Trophoblast cell (in vitro differentiated cells and primary cell): ENCODE measurements at regions not wholly inside any gene's neighbourhood (a gene's known extent, or its start where the extent isn't known, plus 50 kb on each side); places are given as distances from the start of the nearest gene placed in this dataset.

Experiments used
- DNase-seq, 2 donors: peaks; one replicate each; pipeline ENCODE4 v3.0.0-alpha.2; 2016
- H2AFZ ChIP-seq: 2 replicates; pipeline ENCODE4 v1.6.1; 2013; ENCODE audit warnings: low read length, moderate library complexity, mild to moderate bottlenecking; ENCODE audit not compliant: insufficient read depth, poor library complexity
- H2AK5ac ChIP-seq: 2 replicates; pipeline ENCODE4 v1.6.1; 2013; ENCODE audit warnings: mild to moderate bottlenecking, low read length
- H2BK120ac ChIP-seq: 2 replicates; pipeline ENCODE4 v1.6.1; 2013; ENCODE audit warnings: low read length, mild to moderate bottlenecking, moderate library complexity; ENCODE audit not compliant: insufficient read depth, poor library complexity
- H2BK12ac ChIP-seq: 2 replicates; pipeline ENCODE4 v1.6.1; 2013; ENCODE audit warnings: mild to moderate bottlenecking, low read length, moderate library complexity
- H2BK5ac ChIP-seq: 2 replicates; pipeline ENCODE4 v1.6.1; 2013; ENCODE audit warnings: low read length, low read depth, moderate library complexity, mild to moderate bottlenecking; ENCODE audit not compliant: poor library complexity
- H3K14ac ChIP-seq: 2 replicates; pipeline ENCODE4 v1.6.1; 2013; ENCODE audit warnings: mild to moderate bottlenecking, low read length
- H3K18ac ChIP-seq: 2 replicates; pipeline ENCODE4 v1.6.1; 2013; ENCODE audit warnings: mild to moderate bottlenecking, low read length
- H3K23ac ChIP-seq: 2 replicates; pipeline ENCODE4 v1.6.1; 2013; ENCODE audit warnings: low read length
- H3K27ac ChIP-seq: 2 replicates; pipeline ENCODE4 v1.5.1; 2013; ENCODE audit warnings: low read depth, mild to moderate bottlenecking, inconsistent platforms, low read length, moderate library complexity
- H3K27me3 ChIP-seq: 2 replicates; pipeline ENCODE4 v1.6.1; 2013; ENCODE audit warnings: inconsistent platforms, mild to moderate bottlenecking, low read length, moderate library complexity; ENCODE audit not compliant: insufficient read depth
- H3K36me3 ChIP-seq, 2 experiments: 1 replicate in 1 of 2; 2 replicates in 1 of 2; pipeline ENCODE4 v1.6.1; 2013; ENCODE audit warnings: low read length in 2 of 2, mild to moderate bottlenecking in 2 of 2, moderate library complexity in 1 of 2; ENCODE audit not compliant: insufficient read depth in 2 of 2, control insufficient read depth in 1 of 2
- H3K4ac ChIP-seq: 2 replicates; pipeline ENCODE4 v1.6.1; 2013; ENCODE audit warnings: low read depth, mild to moderate bottlenecking, low read length, moderate library complexity
- H3K4me1 ChIP-seq, 2 experiments: 1 replicate in 1 of 2; 2 replicates in 1 of 2; pipeline ENCODE4 v1.6.1; 2013; ENCODE audit warnings: low read length in 2 of 2, mild to moderate bottlenecking in 2 of 2, moderate library complexity in 1 of 2; ENCODE audit not compliant: insufficient read depth in 2 of 2, control insufficient read depth in 1 of 2
- H3K4me2 ChIP-seq: 2 replicates; pipeline ENCODE4 v1.6.1; 2013; ENCODE audit warnings: inconsistent platforms, mild to moderate bottlenecking, low read length, moderate library complexity
- H3K4me3 ChIP-seq: 2 replicates; pipeline ENCODE4 v1.5.1; 2013; ENCODE audit warnings: mild to moderate bottlenecking, low read depth, low read length, inconsistent platforms
- H3K79me1 ChIP-seq: one replicate; pipeline ENCODE4 v1.6.1; 2013; ENCODE audit warnings: low read length
- H3K79me2 ChIP-seq: 2 replicates; pipeline ENCODE4 v1.6.1; 2013; ENCODE audit warnings: low read length, mild to moderate bottlenecking; ENCODE audit not compliant: control insufficient read depth, insufficient read depth, poor library complexity
- H3K9ac ChIP-seq: 2 replicates; pipeline ENCODE4 v1.6.1; 2013; ENCODE audit warnings: mild to moderate bottlenecking, low read length
- H3K9me3 ChIP-seq: 2 replicates; pipeline ENCODE4 v1.6.1; 2013; ENCODE audit warnings: low read depth, mild to moderate bottlenecking, control low read depth, inconsistent platforms, low read length; ENCODE audit not compliant: insufficient read depth
- H4K12ac ChIP-seq: 2 replicates; pipeline ENCODE4 v1.6.1; 2013; ENCODE audit warnings: low read depth, mild to moderate bottlenecking, low read length, moderate library complexity
- H4K8ac ChIP-seq: 2 replicates; pipeline ENCODE4 v1.6.1; 2013; ENCODE audit warnings: low read depth, mild to moderate bottlenecking, low read length, moderate library complexity
- H4K91ac ChIP-seq: one replicate; pipeline ENCODE4 v1.6.1; 2013; ENCODE audit warnings: low read depth, mild to moderate bottlenecking, low read length, moderate library complexity
- WGBS: extraction: QIAGEN DNeasy Blood & Tissue Kit; methylation state at CpG from one replicate; pipeline ENCODE4 v1.1.7; 2013; ENCODE audit warnings: missing lambda C conversion rate; ENCODE audit not compliant: insufficient read length, insufficient coverage; ENCODE audit errors: extremely low coverage; 5-methylcytosine and 5-hydroxymethylcytosine counted together

GRCh38 chr2:23312996-23313606, 71.9 kb upstream of the KLHL29 start:
- H3K14ac ChIP-seq = no peak overlapping the region
- H3K4me1 ChIP-seq = no peaks in the 10 kb centered on the region
- H3K27ac ChIP-seq = no peak overlapping the region
- H4K12ac ChIP-seq = no peak overlapping the region
- no peak overlapping the region for H3K9ac ChIP-seq
- no peak overlapping the region for H4K8ac ChIP-seq
- no peaks in the 10 kb centered on the region for H3K36me3 ChIP-seq
- H2BK5ac ChIP-seq = no peak overlapping the region
- H3K4me2 ChIP-seq = no peak overlapping the region
- no peak overlapping the region for H3K18ac ChIP-seq
- no peak overlapping the region for H2AFZ ChIP-seq
- WGBS = no CpG with 5 or more reads among the region's 10 CpGs
- no peak overlapping the region for H3K23ac ChIP-seq
- H2AK5ac ChIP-seq = no peak overlapping the region
- no peak overlapping the region for H3K4ac ChIP-seq
- no peaks in the 10 kb centered on the region for H3K27me3 ChIP-seq
- H3K9me3 ChIP-seq = no peaks in the 10 kb centered on the region
- H3K79me1 ChIP-seq = no peaks in the 10 kb centered on the region
- peak in 1 of 2 donors; percentile 14 for DNase-seq
- H2BK120ac ChIP-seq = no peak overlapping the region
- no peak overlapping the region for H3K4me3 ChIP-seq
- no peaks in the 10 kb centered on the region for H3K79me2 ChIP-seq
- H4K91ac ChIP-seq = no peak overlapping the region
- H2BK12ac ChIP-seq = no peak overlapping the region

GRCh38 chr2:23314687-23315086, 70.3 kb upstream of the KLHL29 start:
- H3K14ac ChIP-seq = no peak overlapping the region
- H4K91ac ChIP-seq = no peak overlapping the region
- no peak overlapping the region for H3K18ac ChIP-seq
- no peak overlapping the region for H3K9ac ChIP-seq
- H3K36me3 ChIP-seq = no peaks in the 10 kb centered on the region
- no peaks in the 10 kb centered on the region for H3K79me1 ChIP-seq
- H2BK120ac ChIP-seq = no peak overlapping the region
- no CpG with 5 or more reads among the region's 3 CpGs for WGBS
- H2AK5ac ChIP-seq = no peak overlapping the region
- H3K23ac ChIP-seq = no peak overlapping the region
- no peak overlapping the region for H3K4ac ChIP-seq
- no peaks in the 10 kb centered on the region for H3K79me2 ChIP-seq
- no peak overlapping the region for H3K4me3 ChIP-seq
- no peak overlapping the region for H2AFZ ChIP-seq
- H4K12ac ChIP-seq = no peak overlapping the region
- H3K4me2 ChIP-seq = no peak overlapping the region
- H3K27ac ChIP-seq = no peak overlapping the region
- H2BK12ac ChIP-seq = no peak overlapping the region
- H3K9me3 ChIP-seq = no peaks in the 10 kb centered on the region
- no peaks in the 10 kb centered on the region for H3K27me3 ChIP-seq
- no peak overlapping the region for H2BK5ac ChIP-seq
- H4K8ac ChIP-seq = no peak overlapping the region
- DNase-seq = no peak
- H3K4me1 ChIP-seq = no peaks in the 10 kb centered on the region

- Histone ChIP-seq H2BK12ac (no peak overlapping the region), H4K91ac (no peak overlapping the region), H3K4me3 (no peak overlapping the region), H3K4ac (no peak overlapping the region), H2AK5ac (no peak overlapping the region), H3K27me3 (no peaks in the 10 kb centered on the region), H3K36me3 (no peaks in the 10 kb centered on the region), H4K8ac (no peak overlapping the region), H3K27ac (no peak overlapping the region), H3K4me1 (no peaks in the 10 kb centered on the region), H3K18ac (no peak overlapping the region), H3K79me2 (no peaks in the 10 kb centered on the region), H3K79me1 (no peaks in the 10 kb centered on the region), H3K4me2 (no peak overlapping the region), H2BK120ac (no peak overlapping the region), H3K9ac (no peak overlapping the region), H3K9me3 (peaks cover 3% of the 10 kb centered on the region), H3K14ac (no peak overlapping the region), H3K23ac (no peak overlapping the region), H2AFZ (no peak overlapping the region), H4K12ac (no peak overlapping the region), H2BK5ac (no peak overlapping the region)
- DNase-seq = no peak
- whole genome bisulfite sequencing = no CpG with 5 or more reads among the region's 8 CpGs
Observed at GRCh38 chr2:23320058-23320457, 64.9 kb upstream of the KLHL29 start.

GRCh38 chr2:23321751-23322150, 63.2 kb upstream of the KLHL29 start:
- Histone ChIP-seq H3K4ac (no peak overlapping the region), H3K27ac (no peak overlapping the region), H3K4me1 (no peaks in the 10 kb centered on the region), H3K4me3 (no peak overlapping the region), H3K9me3 (peaks cover 3% of the 10 kb centered on the region), H3K4me2 (no peak overlapping the region), H3K9ac (no peak overlapping the region), H3K18ac (no peak overlapping the region), H3K79me1 (no peaks in the 10 kb centered on the region), H3K36me3 (no peaks in the 10 kb centered on the region), H4K8ac (no peak overlapping the region), H3K27me3 (no peaks in the 10 kb centered on the region), H2BK120ac (no peak overlapping the region), H2BK5ac (no peak overlapping the region), H4K12ac (no peak overlapping the region), H2AK5ac (no peak overlapping the region), H3K14ac (no peak overlapping the region), H2BK12ac (no peak overlapping the region), H3K23ac (no peak overlapping the region), H3K79me2 (no peaks in the 10 kb centered on the region), H4K91ac (no peak overlapping the region), H2AFZ (no peak overlapping the region)
- no peak for DNase-seq
- WGBS = no CpG with 5 or more reads among the region's 5 CpGs
